DOHH2 (cell line): ENCODE measurements at regions not wholly inside any gene's neighbourhood (a gene's known extent, or its start where the extent isn't known, plus 50 kb on each side); places are given as distances from the start of the nearest gene placed in this dataset.

Experiments
- EZH2phosphoT487 ChIP-seq: fragments of 200-600 bp; sonication (generic); IDR thresholded peaks from 2 replicates; pipeline ENCODE4 v1.6.1; 2017; ENCODE audit warnings: borderline replicate concordance, mild to moderate bottlenecking, antibody characterized with exemption, low read length, moderate library complexity, mixed read lengths
- TF ChIP-seq, protein P1 (sequence below): fragments of 200-600 bp; sonication (generic); IDR thresholded peaks from one replicate; pipeline ENCODE4 v1.5.1; 2014; ENCODE audit warnings: antibody characterized with exemption, mild to moderate bottlenecking, low read depth, low read length; ENCODE audit not compliant: poor library complexity, severe bottlenecking

DNA sequence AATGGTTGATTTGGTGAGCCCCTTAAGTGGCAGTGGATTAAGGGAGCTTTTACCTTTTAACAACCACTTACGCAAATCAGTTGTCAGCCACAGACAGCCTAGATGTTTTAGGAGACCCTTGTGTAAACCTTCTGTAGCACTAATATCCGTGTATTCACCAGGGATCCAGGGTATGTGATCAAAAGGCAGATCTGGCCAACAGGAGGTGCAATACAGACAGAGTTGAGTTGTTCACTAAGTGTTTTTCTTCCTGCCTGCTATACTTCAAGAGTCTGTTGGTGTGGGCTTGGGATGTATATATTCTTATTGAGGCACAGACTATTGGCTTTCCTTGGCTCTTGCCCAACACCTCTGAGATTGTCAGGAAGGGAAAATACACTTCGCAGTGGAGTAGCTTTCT lies 175.1 kb downstream of the FAT3 start:
- TF ChIP-seq, protein P1, sequence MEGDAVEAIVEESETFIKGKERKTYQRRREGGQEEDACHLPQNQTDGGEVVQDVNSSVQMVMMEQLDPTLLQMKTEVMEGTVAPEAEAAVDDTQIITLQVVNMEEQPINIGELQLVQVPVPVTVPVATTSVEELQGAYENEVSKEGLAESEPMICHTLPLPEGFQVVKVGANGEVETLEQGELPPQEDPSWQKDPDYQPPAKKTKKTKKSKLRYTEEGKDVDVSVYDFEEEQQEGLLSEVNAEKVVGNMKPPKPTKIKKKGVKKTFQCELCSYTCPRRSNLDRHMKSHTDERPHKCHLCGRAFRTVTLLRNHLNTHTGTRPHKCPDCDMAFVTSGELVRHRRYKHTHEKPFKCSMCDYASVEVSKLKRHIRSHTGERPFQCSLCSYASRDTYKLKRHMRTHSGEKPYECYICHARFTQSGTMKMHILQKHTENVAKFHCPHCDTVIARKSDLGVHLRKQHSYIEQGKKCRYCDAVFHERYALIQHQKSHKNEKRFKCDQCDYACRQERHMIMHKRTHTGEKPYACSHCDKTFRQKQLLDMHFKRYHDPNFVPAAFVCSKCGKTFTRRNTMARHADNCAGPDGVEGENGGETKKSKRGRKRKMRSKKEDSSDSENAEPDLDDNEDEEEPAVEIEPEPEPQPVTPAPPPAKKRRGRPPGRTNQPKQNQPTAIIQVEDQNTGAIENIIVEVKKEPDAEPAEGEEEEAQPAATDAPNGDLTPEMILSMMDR: no peak
- TF ChIP-seq EZH2phosphoT487: no peak
